ENCODE measurements at regions not wholly inside any gene's neighbourhood (a gene's known extent, or its start where the extent isn't known, plus 50 kb on each side); places are given as distances from the start of the nearest gene placed in this dataset.

DNA sequence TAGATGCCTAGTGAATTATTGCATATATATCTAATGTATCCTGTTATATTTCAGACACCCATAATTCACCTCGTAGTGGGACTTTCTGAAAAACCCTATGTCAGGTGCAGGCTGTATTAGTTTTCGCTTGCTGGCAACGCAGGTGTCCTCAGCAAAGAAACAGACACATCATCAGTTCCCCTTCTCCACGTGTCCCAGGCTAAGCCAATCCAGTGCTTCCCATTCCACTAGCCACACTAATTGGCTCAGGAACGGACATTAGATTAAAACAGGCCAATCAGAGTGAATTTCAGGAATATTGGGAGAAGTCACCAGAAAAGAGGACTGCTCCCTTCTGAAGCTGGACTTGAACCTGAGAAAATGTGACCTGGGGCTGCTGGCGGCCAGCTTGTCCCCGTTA, 151.3 kb downstream of the PTPN11 start:
- TF ChIP-seq CTCF (IDR thresholded peaks at IDR 0.05) (no peak), POLR2A (IDR thresholded peaks at IDR 0.05) (no peak)

All from adrenal gland (tissue), 5 donors.